ENCODE measurements at regions not wholly inside any gene's neighbourhood (a gene's known extent, or its start where the extent isn't known, plus 50 kb on each side); places are given as distances from the start of the nearest gene placed in this dataset.
"Not testable (repeated sequence)": the region's sequence is repeated elsewhere in the genome, so short reads cannot be mapped to it uniquely, and the experiment has no call there.

DNA sequence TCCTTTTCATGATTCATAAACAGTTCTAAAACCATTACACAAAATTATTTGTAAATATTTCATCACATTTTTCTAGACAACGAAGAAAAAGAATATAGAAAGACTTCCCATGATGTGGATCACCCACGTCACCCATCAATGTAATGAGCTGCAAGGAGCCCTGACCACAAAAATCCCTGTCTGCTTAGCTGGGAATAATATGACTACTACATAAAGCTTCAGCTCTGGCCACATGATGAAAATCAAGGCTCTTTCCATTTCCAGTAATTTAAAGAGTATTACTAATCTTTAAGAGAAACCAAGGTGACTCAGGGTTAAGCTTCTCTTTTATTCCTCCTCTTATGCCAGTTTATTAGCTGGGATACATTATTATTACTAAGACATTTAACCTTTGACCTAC is 180.8 kb upstream of the CACNA2D1 start:
- DNase-seq = no peak

DNA sequence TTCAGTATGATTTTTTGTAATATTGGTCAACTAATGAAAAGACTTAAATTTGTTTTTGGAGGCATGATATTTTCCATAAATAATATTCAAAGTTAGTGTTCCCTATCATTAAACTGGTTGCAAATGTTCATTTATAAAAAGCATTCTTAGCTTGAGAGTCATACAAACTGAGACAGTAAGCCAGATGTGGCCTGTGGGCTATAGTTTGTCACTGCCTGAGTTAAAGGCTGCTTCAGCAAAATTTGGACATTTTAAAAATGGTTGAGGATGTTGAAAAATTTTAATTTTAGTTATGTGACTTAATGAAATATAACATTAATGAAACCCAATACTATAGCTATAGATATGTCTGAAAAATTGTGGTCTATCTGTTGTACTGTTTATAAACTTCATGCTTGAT is 180.2 kb upstream of the CACNA2D1 start:
- no peak for DNase-seq

DNA sequence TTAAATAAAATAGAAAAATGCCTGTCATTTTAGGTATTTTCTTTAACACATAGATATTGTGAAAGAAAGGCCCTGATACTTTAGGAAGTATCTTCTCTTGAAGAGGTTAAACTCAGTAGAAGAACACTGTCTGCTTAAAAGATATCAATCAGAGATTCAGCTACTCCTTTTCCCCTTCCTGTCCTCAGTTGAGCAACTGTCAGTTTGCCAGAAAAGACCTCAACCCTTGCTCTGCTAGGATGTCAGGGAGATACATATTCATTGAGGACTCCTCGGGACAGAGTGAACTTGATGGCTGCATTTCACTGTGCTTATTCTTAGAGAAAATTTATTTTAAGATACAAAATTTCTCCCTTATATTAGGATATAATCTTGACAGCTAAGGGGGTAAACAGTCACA is 173.6 kb upstream of the CACNA2D1 start:
- peak; percentile 26 for DNase-seq

DNA sequence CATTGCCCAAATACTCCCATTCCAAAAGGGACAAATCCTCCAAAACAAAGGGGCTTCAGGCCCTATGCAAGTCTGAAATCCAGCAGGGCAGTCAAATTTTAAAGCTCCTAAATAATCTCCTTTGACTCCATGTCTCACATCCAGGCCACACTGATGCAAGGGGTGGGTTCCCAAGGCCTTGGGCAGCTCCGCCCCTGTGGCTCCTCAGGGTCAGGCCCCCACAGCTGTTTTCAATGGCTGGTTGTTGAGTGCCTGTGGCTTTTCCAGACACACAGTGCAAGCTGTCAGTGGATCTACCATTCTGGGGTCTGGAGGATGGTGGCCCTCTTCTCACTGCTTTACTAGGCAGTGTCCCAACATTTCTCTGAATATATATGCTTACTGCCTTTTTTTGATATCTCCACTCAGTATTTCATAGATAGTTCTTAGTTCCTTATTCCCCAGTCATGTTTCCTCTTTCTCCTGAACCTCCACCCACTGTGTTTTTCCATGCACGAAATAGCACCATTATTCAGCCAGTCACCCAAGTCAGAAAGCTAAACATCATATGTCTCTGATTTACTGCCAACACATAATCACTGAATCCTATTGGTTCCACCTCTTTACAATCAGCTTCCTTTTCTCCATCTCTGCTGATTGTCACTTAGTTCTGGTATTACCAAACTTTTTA is 172.6 kb upstream of the CACNA2D1 start:
- DNase-seq = no peak

DNA sequence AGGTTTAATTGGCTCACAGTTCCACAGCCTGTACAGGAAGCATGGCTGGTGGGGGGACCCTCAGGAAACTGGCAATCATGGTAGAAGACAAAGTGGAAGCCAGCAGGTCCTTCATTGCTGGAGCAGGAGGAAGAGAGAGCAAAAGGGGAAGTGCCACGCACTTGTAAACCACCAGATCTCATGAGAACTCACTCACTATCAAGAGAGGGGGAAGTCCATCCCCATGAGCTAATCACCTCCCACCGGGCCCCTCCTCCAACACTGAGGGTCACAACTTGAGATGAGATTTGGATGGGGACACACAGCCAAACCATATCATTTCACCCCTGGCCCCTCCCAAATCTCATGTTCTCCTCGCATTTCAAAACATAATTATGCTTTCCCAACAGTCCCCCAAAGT is 171.9 kb upstream of the CACNA2D1 start:
- peak; percentile 79 for DNase-seq

DNA sequence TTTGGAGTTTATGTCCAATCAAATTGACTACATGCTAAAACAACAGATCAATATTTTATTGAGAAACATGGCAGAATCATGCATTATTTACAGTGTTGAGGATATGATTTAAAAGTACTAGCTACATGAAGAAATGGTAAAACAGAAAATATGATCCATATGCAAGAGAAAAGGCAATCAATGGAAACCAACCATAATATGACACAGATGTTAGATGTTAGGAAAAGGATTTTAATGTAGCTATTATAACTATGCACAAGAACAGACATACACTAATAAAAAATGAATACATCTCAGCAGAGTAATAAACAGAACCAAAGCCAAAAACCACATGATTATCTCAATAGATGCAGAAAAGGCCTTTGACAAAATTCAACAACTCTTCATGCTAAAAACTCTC is 166.2 kb upstream of the CACNA2D1 start:
- DNase-seq = no peak

DNA sequence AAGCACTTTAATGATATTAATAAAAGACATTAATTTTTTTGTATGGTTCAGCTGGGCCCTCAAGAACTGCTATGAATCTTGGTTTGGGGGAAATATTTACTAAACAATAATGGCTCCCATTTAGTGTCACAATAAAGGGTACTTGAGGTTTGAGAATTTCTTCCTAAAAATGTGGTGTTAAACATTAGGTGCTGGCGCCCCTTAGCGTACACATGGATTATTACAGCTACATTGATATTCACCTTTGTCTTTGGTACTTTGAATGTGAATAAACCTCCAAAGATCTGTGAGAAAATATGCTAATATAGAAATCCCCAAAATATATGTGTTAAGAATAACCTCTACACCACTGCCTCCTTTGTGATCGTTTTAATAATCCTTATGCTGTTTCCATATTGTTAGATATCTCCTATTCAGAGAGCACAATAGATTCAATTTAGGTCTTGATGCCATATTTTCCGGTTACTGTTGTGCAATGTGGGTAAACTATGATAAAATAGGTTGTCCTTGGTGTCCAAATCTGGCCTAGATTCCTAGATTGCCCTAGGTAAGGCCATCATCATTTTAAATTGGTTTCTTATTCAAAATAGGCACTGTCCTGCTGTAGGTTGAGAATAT is 161.8 kb upstream of the CACNA2D1 start:
- DNase-seq = peak; percentile 73

DNA sequence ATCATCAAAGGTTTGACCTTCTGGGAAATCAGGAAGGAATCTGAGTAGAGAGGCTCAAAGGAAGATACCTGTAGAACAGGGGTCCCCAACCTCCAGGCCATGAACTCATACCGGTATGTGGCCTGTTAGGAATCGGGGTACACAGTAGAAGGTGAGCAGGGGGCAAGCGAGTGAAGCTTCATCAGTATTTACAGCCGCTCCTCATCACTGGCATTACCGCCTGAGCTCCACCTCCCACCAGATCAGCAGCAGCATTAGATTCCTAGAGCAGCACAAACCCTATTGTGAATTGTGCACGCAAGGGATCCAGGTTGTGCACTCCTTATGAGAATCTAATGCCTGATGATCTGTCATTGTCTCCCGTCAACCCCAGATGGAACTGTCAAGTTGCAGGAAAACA is 158.5 kb upstream of the CACNA2D1 start:
- no peak for DNase-seq

DNA sequence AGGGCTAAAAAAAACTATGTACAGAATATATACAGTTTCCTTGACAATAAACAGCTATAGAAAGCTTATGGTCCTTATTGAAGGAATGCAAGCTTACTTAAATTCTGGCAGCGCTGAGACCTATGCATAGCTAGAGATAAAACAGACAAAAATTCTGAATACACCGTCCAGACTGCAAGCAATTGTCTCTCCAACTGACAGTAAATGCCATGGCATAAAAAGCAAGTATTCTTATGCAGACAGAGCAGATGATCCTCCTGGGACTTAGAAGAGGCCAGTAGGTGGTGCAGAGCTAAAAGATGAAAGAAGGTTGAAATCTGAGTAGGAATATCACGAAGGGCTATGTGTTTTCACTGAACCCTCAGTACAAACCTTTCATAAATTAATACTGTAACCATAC is 157.0 kb upstream of the CACNA2D1 start:
- no peak for DNase-seq

DNA sequence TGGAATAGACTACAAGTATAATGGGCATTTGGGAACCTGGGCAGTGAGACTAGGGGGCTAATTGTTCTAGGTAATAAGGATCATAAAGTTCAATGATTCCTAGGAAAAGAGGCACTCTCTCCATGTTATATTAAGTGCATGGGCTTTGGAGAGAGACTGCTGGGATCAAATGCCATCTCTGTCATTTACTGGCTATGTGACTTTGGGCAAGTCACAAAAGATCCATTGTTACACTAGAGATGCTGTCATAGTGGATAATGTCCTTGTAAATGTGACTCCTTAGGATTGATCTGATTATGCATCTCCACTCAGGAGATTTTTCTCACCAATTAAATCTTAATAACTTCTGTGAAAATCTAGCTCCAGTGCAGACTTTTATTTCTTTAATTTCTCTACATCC is 156.3 kb upstream of the CACNA2D1 start:
- DNase-seq = no peak

DNA sequence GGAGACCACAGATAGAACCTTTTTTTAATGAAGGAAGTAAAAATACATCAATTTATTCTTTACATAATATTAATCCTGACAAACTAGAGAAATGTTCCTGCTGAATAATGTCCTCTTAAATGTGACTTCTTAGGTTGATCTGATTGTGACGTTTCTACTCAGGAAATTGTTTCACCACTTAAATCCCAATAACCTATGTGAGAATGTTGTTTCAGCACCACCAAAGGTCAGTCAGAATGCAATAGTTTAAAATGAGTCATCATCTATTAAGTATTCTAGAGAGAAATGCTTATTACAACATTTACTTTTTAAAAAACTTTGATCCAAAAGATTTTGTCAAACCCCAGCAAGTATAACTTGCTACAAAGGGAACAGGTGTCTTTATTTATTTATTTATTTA is 155.4 kb upstream of the CACNA2D1 start:
- no peak for DNase-seq

DNA sequence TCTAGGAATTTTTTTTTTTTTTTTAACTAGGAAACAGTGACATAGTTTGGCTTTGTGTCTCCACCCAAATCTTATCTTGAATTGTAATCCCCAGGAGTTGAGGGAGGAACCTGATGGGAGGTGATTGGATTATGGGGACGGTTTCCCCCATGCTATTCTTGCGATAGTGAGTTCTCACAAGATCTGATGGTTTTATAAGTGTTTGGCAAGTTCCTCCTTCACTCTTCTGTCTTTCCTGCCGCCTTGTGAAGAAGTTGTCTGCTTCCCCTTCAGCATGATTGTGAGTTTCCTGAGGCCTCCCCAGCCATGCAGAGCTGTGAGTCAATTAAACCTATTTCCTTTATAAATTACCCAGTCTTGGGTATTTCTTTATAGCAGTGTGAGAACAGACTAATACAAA is 152.2 kb upstream of the CACNA2D1 start:
- peak; percentile 72 for DNase-seq

DNA sequence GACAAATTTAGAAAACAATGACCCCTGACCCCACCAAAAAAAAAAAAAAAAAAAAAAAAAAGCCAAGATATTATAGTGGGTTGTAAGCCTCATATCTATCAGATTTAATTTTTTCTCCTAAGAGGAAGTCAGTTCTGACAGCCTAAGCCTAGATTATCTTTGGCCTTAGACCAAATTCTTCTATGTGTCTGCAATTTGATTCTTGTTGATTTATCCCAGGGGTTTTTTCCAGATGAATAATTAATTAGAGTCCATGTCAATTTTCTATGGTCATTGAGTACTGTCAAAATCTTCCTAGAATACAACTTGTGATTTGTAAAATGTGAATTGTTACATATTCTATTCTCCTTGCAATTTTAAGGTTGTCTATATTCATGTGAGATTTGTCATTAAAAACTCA is 151.6 kb upstream of the CACNA2D1 start:
- peak; percentile 31 for DNase-seq

DNA sequence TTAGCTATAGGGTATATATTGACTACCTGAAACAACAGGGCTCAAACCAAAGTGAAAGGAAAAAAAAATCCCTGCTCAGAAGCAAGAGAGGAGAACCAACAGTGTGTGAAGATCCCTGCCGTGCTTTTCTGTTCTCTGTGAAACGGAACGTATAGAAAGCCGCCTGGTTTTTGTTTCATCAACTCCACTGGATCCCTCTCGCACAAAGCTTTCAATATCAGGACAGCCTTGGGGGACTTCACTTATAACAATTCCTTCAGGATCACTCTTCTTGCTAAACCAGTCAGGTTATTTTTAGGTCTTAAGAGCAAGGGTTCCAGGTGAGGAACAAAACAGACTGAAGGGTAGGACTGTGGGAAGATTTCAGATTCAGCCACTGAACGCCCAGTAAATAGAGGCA is 151.1 kb upstream of the CACNA2D1 start:
- no peak for DNase-seq

DNA sequence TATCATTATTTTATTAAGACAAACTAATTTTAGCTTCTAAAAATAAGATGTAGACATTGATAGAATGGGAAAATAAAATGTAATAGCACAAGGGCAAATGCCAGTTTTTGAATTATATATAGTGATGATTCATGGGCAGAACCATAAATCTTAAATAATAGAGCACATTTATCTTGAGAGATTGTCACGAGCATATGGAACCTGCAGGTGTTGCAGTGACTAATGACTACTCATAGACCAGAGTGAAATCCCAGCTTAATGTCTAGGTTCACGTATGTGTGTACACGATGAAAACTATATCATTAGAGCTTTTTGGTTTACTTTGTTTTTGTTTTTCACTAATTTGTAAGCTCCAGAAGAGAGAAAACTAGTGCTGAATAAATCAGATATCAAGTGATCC is 150.2 kb upstream of the CACNA2D1 start:
- no peak for DNase-seq

DNA sequence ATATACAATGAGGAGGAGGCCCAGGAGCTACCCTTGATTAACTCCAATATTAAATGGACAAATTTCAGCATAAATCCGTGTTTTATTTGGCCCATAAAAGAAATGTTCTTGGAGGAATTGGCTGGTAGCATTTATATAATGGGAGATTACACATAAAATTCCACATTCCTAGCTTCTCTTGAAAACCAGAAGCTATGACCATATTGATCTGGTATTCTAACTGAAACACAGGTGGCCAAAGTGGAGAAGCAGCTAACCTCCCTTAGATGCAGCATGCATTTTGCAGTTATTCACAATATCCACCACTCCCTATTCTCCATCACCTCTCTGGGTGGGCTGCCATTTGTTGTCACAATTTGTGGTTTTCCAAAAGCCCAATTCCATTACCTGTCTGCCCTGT is 148.8 kb upstream of the CACNA2D1 start:
- no peak for DNase-seq

DNA sequence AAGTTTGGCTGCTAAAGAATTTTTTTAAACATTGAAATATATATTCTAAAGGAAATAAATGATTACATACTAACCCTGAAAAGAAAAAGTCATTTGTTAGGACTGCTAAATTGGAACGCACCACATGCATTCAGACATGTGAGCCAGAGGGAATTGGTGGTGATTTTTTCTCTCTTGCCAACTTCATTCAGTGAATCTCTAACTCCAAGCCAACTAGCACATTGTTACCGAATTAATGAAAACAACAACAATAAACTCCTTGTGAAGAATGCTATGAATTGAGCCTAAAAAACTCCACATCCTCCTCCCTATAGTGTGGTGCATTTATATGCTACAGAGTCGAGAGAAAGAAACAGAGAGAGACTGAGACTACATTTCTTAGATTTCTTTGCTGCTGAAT is 135.5 kb upstream of the CACNA2D1 start:
- no peak for DNase-seq

DNA sequence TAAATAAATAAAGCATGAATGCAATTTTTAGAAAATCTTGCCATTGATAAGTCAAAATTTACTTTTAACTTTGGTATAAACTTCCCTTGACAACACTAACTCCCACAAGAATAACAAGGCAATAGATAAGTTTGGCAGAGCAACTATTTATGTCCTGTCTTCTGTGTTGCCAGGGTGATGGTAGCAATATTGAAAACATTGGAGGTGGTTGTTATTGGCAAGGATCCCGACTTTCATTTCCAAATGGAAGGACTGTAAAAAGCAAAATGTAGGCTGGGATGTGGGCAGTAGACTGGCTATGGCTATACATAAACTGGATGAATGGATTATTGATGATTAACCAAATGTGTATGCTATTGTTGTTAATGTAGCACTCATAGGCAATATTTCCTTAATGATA is 134.9 kb upstream of the CACNA2D1 start:
- DNase-seq = no peak

DNA sequence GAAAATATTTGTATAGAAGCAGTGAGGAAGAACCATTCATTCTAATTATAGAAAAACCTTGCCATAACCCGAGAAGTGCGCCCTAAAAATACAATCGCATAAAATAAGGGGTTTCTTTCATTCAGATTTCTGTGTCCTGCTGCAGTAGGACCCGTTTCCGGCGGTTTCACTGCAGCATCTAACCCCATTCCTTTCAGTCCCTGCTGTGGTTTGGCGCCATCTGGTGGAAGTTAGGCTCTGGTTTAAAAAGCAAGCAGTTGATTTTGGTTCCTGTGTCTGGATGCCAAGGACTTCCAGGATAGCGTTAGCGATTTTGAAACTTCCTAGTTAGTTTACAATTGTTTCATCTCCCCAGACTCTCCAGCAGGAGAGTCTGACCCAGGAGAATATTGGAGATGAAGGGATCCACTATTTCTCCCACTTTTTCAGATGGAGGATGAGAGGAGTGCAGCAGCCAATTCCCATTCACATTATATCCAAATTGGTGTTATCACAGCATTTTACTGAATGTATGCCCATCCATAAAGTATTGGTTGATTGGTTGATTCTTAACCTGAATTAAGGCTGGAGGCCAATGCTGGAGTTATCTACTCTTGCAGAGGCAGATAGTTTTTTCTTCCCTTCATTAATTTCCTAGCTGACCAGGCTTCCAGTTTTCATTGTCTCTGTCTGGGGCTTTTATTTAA is 128.8 kb upstream of the CACNA2D1 start:
- DNase-seq = peak; percentile 91

DNA sequence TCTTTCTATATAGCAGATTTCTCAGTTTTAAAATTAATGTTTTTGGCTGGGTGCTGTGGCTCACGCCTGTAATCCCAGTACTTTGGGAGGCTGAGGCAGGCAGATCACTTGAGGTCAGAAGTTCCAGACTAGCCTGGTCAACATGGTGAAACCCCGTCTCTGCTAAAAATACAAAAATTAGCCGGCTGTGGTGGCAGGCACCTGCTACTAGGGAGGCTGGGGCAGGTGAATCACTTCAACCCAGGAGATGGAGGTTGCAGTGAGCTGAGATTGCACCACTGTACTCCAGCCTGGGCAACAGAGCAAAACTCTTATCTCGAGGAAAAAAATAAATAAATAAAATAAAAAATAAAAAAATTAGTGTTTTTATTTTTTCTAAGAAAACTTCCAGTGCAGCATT is 127.5 kb upstream of the CACNA2D1 start:
- not testable (repeated sequence) for DNase-seq

DNA sequence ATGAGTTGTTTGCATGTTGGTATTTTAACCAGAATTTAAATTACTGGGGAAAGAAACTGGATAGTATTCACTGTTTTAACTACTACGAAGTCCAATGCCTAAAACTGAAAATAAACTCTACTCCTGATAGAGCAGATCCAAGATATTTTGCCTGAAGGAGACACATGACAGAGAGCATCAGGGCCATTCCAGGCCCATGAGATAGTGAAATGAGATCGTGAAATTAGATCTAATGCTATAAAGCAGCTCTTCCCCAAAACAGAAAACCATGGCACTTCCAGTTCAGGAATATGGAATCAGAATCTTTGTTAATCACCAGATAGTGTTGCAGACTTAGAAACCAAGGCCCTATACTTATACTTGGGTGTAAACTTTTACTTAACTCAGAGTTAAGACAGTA is 124.3 kb upstream of the CACNA2D1 start:
- DNase-seq = no peak

DNA sequence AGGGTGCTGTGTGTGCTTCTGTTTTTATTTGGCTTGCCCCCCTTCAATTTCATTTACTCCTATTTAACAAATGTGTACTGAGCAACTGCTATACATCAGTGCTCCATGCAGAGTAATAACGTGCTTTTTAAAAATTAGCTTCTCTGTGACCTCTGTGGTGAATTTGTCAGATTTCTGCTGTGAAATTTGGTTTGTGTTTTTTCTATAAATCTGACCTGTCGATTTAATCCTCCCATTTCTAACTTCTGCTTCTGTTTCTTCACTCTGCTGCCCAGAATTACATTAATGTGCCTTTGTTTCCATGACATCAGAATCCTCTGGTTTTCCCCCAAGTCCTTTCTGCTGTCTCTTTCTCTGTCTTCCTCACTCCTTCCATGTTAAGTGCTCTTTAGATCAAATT is 123.8 kb upstream of the CACNA2D1 start:
- no peak for DNase-seq

DNA sequence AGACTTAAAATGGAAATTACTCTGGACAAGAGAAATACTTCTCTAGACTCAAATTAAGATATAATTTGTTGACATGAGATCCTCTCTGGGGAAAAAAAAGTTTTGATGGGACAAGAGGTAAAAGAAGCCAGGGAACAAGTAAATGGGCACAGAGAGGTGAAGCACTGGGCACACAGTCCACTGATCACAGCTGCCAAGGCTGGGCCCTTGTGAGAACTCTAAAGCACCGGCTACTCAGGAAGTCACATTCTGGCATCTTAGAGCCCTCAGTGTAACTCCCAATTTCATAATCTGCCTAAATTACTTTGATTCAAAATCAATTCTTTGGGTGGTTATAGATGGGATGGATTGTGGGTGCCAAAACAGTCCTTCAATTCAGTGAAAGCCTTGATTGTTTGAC is 123.2 kb upstream of the CACNA2D1 start:
- DNase-seq = no peak

DNA sequence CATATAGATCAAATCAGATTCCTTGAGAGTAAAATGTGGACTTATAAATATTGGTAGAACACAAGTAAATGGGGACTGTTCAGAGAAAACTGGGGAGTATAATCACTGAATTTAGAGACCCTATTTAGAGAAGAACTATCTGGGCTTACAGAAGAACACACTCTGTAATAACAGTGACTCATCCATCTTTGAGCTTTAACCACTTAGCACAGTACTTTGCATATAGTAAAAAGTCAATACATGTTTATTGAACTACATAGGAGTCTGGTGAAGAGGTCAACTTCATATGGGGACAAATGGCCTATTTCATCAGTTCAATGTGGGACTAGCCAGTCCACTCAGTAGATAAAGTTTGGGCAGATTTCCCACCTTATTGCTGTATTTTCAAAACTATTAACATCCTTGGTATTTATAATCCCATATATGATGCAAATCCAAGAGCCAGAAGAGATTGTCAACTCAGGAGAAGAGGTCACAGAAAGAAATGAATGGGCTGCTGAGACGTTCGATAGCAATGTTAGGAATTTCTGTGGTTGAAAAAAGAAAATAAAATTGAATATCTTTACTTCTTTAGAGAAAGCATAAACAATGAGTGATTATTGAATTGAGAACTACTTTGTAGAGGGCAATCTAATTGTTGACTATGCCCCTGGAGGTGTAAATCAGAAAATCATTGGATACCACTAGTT is 119.3 kb upstream of the CACNA2D1 start:
- no peak for DNase-seq
